SK-N-SH (cell line): ENCODE measurements at regions not wholly inside any gene's neighbourhood (a gene's known extent, or its start where the extent isn't known, plus 50 kb on each side); places are given as distances from the start of the nearest gene placed in this dataset.

Experiments used
- CTCF ChIA-PET: fragments of 300-600, 350-600 bp; formaldehyde crosslinking; extraction: SDS; loops from one replicate; lab custom pipeline; 2021; lab: Yijun Ruan, JAX
- POLR2A ChIA-PET: fragments of 350-600 bp; sonication (Branson Sonifier 250); formaldehyde crosslinking; extraction: SDS; loops from one replicate; lab custom pipeline; 2020; ENCODE audit warnings: antibody characterized with exemption, inconsistent platforms; lab: Yijun Ruan, JAX
- DNase-seq: peaks from one replicate; pipeline ENCODE4 v3.0.0; 2012
- H2AFZ ChIP-seq: fragments of 200-600 bp; sonication (generic); 2 replicates; pipeline ENCODE4 v1.8.1; 2016; ENCODE audit warnings: antibody characterized with exemption, mild to moderate bottlenecking, low read depth
- H3F3A ChIP-seq: fragments of 200-600 bp; sonication (generic); replicated peaks from 2 replicates; pipeline ENCODE3; 2016; ENCODE audit warnings: antibody characterized with exemption, mild to moderate bottlenecking; ENCODE audit not compliant: insufficient read depth
- H3K27ac ChIP-seq, 2 experiments: fragments of 200-500 bp in 1 of 2; fragments of 200-600 bp in 1 of 2; sonication (Bioruptor generic) in 1 of 2; sonication (generic), shearing (Covaris generic) in 1 of 2; 2 replicates each; pipeline versions ENCODE4 v1.5.1 to v1.6.1; 2014 to 2016; ENCODE audit warnings: low read depth in 2 of 2, inconsistent platforms in 1 of 2, low read length in 1 of 2, mild to moderate bottlenecking in 1 of 2, mixed read lengths in 1 of 2
- H3K27me3 ChIP-seq: fragments of 200-600 bp; sonication (generic), shearing (Covaris generic); 2 replicates; pipeline ENCODE4 v1.6.1; 2016; ENCODE audit warnings: mixed run types; ENCODE audit not compliant: insufficient read depth
- H3K36me3 ChIP-seq, 2 experiments: fragments of 200-500 bp in 1 of 2; fragments of 200-600 bp in 1 of 2; sonication (Bioruptor generic) in 1 of 2; sonication (generic) in 1 of 2; replicated peaks in 1 of 2; 2 replicates each; pipeline versions ENCODE3 to v1.5.1; 2014 to 2016; ENCODE audit warnings: low read length in 1 of 2, mild to moderate bottlenecking in 1 of 2; ENCODE audit not compliant: insufficient read depth in 2 of 2, control insufficient read depth in 1 of 2
- H3K4me1 ChIP-seq, 2 experiments: fragments of 200-500 bp in 1 of 2; fragments of 200-600 bp in 1 of 2; sonication (Bioruptor generic) in 1 of 2; sonication (generic), shearing (Covaris generic) in 1 of 2; 2 replicates each; pipeline versions ENCODE4 v1.5.1 to v1.6.1; 2014 to 2016; ENCODE audit warnings: low read depth in 1 of 2, low read length in 1 of 2, mixed run types in 1 of 2; ENCODE audit not compliant: insufficient read depth in 2 of 2, control insufficient read depth in 1 of 2
- H3K4me2 ChIP-seq: fragments of 200-600 bp; sonication (generic), shearing (Covaris generic); 2 replicates; pipeline ENCODE4 v1.6.1; 2017; ENCODE audit warnings: mixed run types
- H3K4me3 ChIP-seq, 2 experiments: fragments of 200-500 bp in 1 of 2; fragments of 200-600 bp in 1 of 2; sonication (Bioruptor generic) in 1 of 2; sonication (generic), shearing (Covaris generic) in 1 of 2; 2 replicates each; pipeline versions ENCODE4 v1.5.1 to v1.8.1; 2014 to 2016; ENCODE audit warnings: low read depth in 2 of 2, inconsistent platforms in 1 of 2, low read length in 1 of 2, mild to moderate bottlenecking in 1 of 2, mixed read lengths in 1 of 2, moderate library complexity in 1 of 2
- H3K79me2 ChIP-seq: fragments of 200-600 bp; sonication (generic); 2 replicates; pipeline ENCODE4 v1.8.1; 2017; ENCODE audit warnings: mild to moderate bottlenecking; ENCODE audit not compliant: insufficient read depth
- H3K9ac ChIP-seq: fragments of 200-600 bp; sonication (generic); 2 replicates; pipeline ENCODE4 v1.6.1; 2017; ENCODE audit warnings: mixed run types
- H3K9me2 ChIP-seq: fragments of 200-600 bp; sonication (generic); 2 replicates; pipeline ENCODE4 v1.6.1; 2017; ENCODE audit warnings: mixed run types
- H3K9me3 ChIP-seq: fragments of 200-600 bp; sonication (generic); 2 replicates; pipeline ENCODE4 v1.6.1; 2017; ENCODE audit warnings: mixed run types, mild to moderate bottlenecking, moderate library complexity
- H4K20me1 ChIP-seq: fragments of 200-600 bp; sonication (generic); 2 replicates; pipeline ENCODE4 v1.6.1; 2017; ENCODE audit warnings: mild to moderate bottlenecking, mixed run types; ENCODE audit not compliant: insufficient read depth
- CHD2 ChIP-seq: fragments of 150-350 bp; IDR thresholded peaks from 2 replicates; pipeline ENCODE4 v1.6.1; 2018; ENCODE audit warnings: low read length; ENCODE audit not compliant: partially characterized antibody
- CTCF ChIP-seq: fragments of 200-600 bp; sonication (generic); IDR thresholded peaks from 2 replicates; pipeline ENCODE4 v1.6.1; 2017; ENCODE audit warnings: antibody characterized with exemption, mild to moderate bottlenecking, moderate library complexity
- EP300 ChIP-seq, 2 experiments: IDR thresholded peaks; 2 replicates each; pipeline versions ENCODE4 v1.4.0 to v1.6.1; 2012; ENCODE audit warnings: borderline replicate concordance in 1 of 2, low read depth in 1 of 2, low read length in 1 of 2
- FOXM1 ChIP-seq: IDR thresholded peaks from 2 replicates; pipeline ENCODE4 v1.4.0; 2012; ENCODE audit warnings: low read depth, mild to moderate bottlenecking
- GABPA ChIP-seq: IDR thresholded peaks from 2 replicates; pipeline ENCODE4 v1.4.0; 2012; ENCODE audit warnings: low read depth, mild to moderate bottlenecking
- IRF3 ChIP-seq: fragments of 150-350 bp; IDR thresholded peaks from 2 replicates; pipeline ENCODE4 v1.6.1; 2016; ENCODE audit warnings: mild to moderate bottlenecking, low read depth, low read length
- MAX ChIP-seq: IDR thresholded peaks from 2 replicates; pipeline ENCODE4 v1.4.0; 2012; ENCODE audit warnings: low read depth
- PBX3 ChIP-seq: IDR thresholded peaks from 2 replicates; pipeline ENCODE4; 2012
- RAD21 ChIP-seq: IDR thresholded peaks from 2 replicates; pipeline ENCODE4 v1.6.1; 2012; ENCODE audit warnings: mild to moderate bottlenecking, low read length
- TCF12 ChIP-seq: IDR thresholded peaks from 2 replicates; pipeline ENCODE4 v1.4.0; 2012
- TEAD4 ChIP-seq: IDR thresholded peaks from 2 replicates; pipeline ENCODE4 v1.4.0; 2012; ENCODE audit warnings: mild to moderate bottlenecking, borderline replicate concordance; ENCODE audit not compliant: insufficient read depth
- USF2 ChIP-seq: fragments of 150-350 bp; IDR thresholded peaks from 2 replicates; pipeline ENCODE4 v1.6.1; 2017; ENCODE audit warnings: antibody characterized with exemption, low read length, low read depth, borderline replicate concordance
- ZBTB33 ChIP-seq: IDR thresholded peaks from 2 replicates; pipeline ENCODE4 v1.4.0; 2012; ENCODE audit warnings: low read depth, borderline replicate concordance
- WGBS: methylation state at CpG from one replicate; pipeline ENCODE4 v1.1.6; 2017; ENCODE audit warnings: low lambda C conversion rate; 5-methylcytosine and 5-hydroxymethylcytosine counted together

GRCh38 chrX:139026406-139026805 is 314.9 kb upstream of the FGF13 start:
- Histone ChIP-seq H3K36me3 (no peaks in the 10 kb centered on the region), H3K27ac (no peak overlapping the region), H3K4me3 (no peak overlapping the region), H4K20me1 (no peaks in the 10 kb centered on the region), H3K9me2 (no peaks in the 10 kb centered on the region), H3K9me3 (no peaks in the 10 kb centered on the region), H3K79me2 (no peaks in the 10 kb centered on the region), H3K4me1 (no peaks in the 10 kb centered on the region), H3F3A (no peaks in the 10 kb centered on the region), H2AFZ (no peak overlapping the region), H3K4me2 (no peak overlapping the region), H3K27me3 (no peaks in the 10 kb centered on the region), H3K9ac (no peak overlapping the region)
- CTCF ChIA-PET, result no interaction called here
- WGBS, result 0% methylated on average over 2 of the region's 2 CpGs
- no peak for TF ChIP-seq ZBTB33
- TF ChIP-seq RAD21, result no peak
- no peak for TF ChIP-seq EP300 (IDR thresholded peaks at IDR 0.05; ENCODE audit: borderline replicate concordance in 1 of 2, low read depth in 1 of 2, low read length in 1 of 2)
- no peak for TF ChIP-seq PBX3
- TF ChIP-seq CTCF, result no peak
- TF ChIP-seq MAX, result no peak
- TF ChIP-seq FOXM1, result no peak
- no peak for TF ChIP-seq TCF12
- TF ChIP-seq TEAD4, result no peak
- no peak for TF ChIP-seq USF2
- TF ChIP-seq CHD2, result no peak
- TF ChIP-seq IRF3, result no peak
- TF ChIP-seq GABPA, result no peak
- POLR2A ChIA-PET, result no interaction called here
- DNase-seq, result no peak
